BLaER1 treated with 17β-estradiol and CSF1 and Interleukin-3, amounts not matched to agents 10 nM and 100 nM (cell line): ENCODE measurements at regions not wholly inside any gene's neighbourhood (a gene's known extent, or its start where the extent isn't known, plus 50 kb on each side); places are given as distances from the start of the nearest gene placed in this dataset.
"Not testable (repeated sequence)": the region's sequence is repeated elsewhere in the genome, so short reads cannot be mapped to it uniquely, and the experiment has no call there.

Experiments
- H3K27ac ChIP-seq, 11 experiments: shearing (Covaris generic); formaldehyde crosslinking; 2 replicates each; pipeline ENCODE4 v1.8.1; 2022
- H3K27me3 ChIP-seq, 11 experiments: shearing (Covaris generic); formaldehyde crosslinking; 2 replicates each; pipeline ENCODE4 v1.8.1; 2022
- H3K36me3 ChIP-seq, 11 experiments: shearing (Covaris generic); formaldehyde crosslinking; 2 replicates each; pipeline ENCODE4 v1.8.1; 2022
- H3K4me1 ChIP-seq, 10 experiments: shearing (Covaris generic); formaldehyde crosslinking; 2 replicates each; pipeline ENCODE4 v1.8.1; 2022
- H3K4me2 ChIP-seq, 11 experiments: shearing (Covaris generic); formaldehyde crosslinking; 2 replicates each; pipeline ENCODE4 v1.8.1; 2022
- H3K4me3 ChIP-seq, 10 experiments: shearing (Covaris generic); formaldehyde crosslinking; 2 replicates each; pipeline ENCODE4 v1.8.1; 2022
- H3K9ac ChIP-seq, 11 experiments: shearing (Covaris generic); formaldehyde crosslinking; 2 replicates each; pipeline ENCODE4 v1.8.1; 2022
- H3K9me3 ChIP-seq, 11 experiments: shearing (Covaris generic); formaldehyde crosslinking; replicated peaks in 1 of 11; 2 replicates each; pipeline ENCODE4 v1.8.1; 2022
- H4K20me1 ChIP-seq, 11 experiments: shearing (Covaris generic); formaldehyde crosslinking; 2 replicates each; pipeline ENCODE4 v1.8.1; 2022
- Cebpa-rat ChIP-seq, 11 experiments: shearing (Covaris generic); IDR thresholded peaks; 2 replicates each; pipeline ENCODE4 v1.8.1; 2022

GRCh38 chr20:53822534-53822933 lies 228.9 kb upstream of the ZNF217 start:
- Histone ChIP-seq H3K4me3 (no peak overlapping the region), H3K4me1 (peaks cover 8 to 16% (median 14%) of the 10 kb centered on the region in 10 experiments), H3K36me3 (no peaks in the 10 kb centered on the region), H3K27me3 (no peaks in the 10 kb centered on the region), H3K9ac (no peak overlapping the region), H3K9me3 (peaks cover 0 to 18% (median 11%) of the 10 kb centered on the region in 11 experiments; a peak in 15 of 22 replicates), H3K4me2 (no peak overlapping the region), H3K27ac (no peak overlapping the region), H4K20me1 (no peaks in the 10 kb centered on the region)
- TF ChIP-seq Cebpa-rat (IDR thresholded peaks at IDR 0.05), result no peak

GRCh38 chr20:53819973-53820451 lies 226.4 kb upstream of the ZNF217 start:
- no peaks in the 10 kb centered on the region for H3K4me1 ChIP-seq
- peaks cover 0 to 18% (median 11%) of the 10 kb centered on the region in 11 experiments; a peak in 15 of 22 replicates for H3K9me3 ChIP-seq
- no peaks in the 10 kb centered on the region for H4K20me1 ChIP-seq
- no peak for TF ChIP-seq Cebpa-rat (IDR thresholded peaks at IDR 0.05)
- no peaks in the 10 kb centered on the region for H3K27me3 ChIP-seq
- no peak overlapping the region for H3K9ac ChIP-seq
- H3K27ac ChIP-seq, result no peak overlapping the region
- H3K36me3 ChIP-seq, result no peaks in the 10 kb centered on the region
- no peak overlapping the region for H3K4me3 ChIP-seq
- no peak overlapping the region for H3K4me2 ChIP-seq

- Histone ChIP-seq H3K27me3 (no peaks in the 10 kb centered on the region), H3K36me3 (no peaks in the 10 kb centered on the region), H3K4me1 (no peaks in the 10 kb centered on the region), H3K9me3 (peaks cover 0 to 18% (median 11%) of the 10 kb centered on the region in 11 experiments; a peak in 15 of 22 replicates), H3K4me3 (no peak overlapping the region), H3K27ac (no peak overlapping the region), H3K4me2 (no peak overlapping the region), H4K20me1 (no peaks in the 10 kb centered on the region), H3K9ac (no peak overlapping the region)
- no peak for TF ChIP-seq Cebpa-rat (IDR thresholded peaks at IDR 0.05)
Measured at GRCh38 chr20:53818457-53819177, 225.0 kb upstream of the ZNF217 start.

- H3K4me1 ChIP-seq, H3K9ac ChIP-seq, H4K20me1 ChIP-seq, H3K27ac ChIP-seq, H3K36me3 ChIP-seq, H3K4me3 ChIP-seq, H3K4me2 ChIP-seq, H3K27me3 ChIP-seq: not testable (repeated sequence)
- peaks cover 0 to 18% (median 10%) of the 10 kb centered on the region in 11 experiments; a peak in 15 of 22 replicates for H3K9me3 ChIP-seq
Measured at GRCh38 chr20:53817513-53817912, 223.9 kb upstream of the ZNF217 start.

- no peak overlapping the region for H3K4me2 ChIP-seq
- no peak overlapping the region for H3K4me3 ChIP-seq
- TF ChIP-seq Cebpa-rat (IDR thresholded peaks at IDR 0.05), result no peak
- H3K9ac ChIP-seq, result no peak overlapping the region
- no peaks in the 10 kb centered on the region for H3K4me1 ChIP-seq
- H4K20me1 ChIP-seq, result no peaks in the 10 kb centered on the region
- peaks cover 0 to 18% (median 10%) of the 10 kb centered on the region in 11 experiments; a peak in 15 of 22 replicates for H3K9me3 ChIP-seq
- H3K27me3 ChIP-seq, result no peaks in the 10 kb centered on the region
- no peak overlapping the region for H3K27ac ChIP-seq
- no peaks in the 10 kb centered on the region for H3K36me3 ChIP-seq
Measured at GRCh38 chr20:53816872-53817398, 223.3 kb upstream of the ZNF217 start.

- Histone ChIP-seq H3K27ac (no peak overlapping the region), H3K4me2 (no peak overlapping the region)
Measured at GRCh38 chr20:53815509-53815908, 221.9 kb upstream of the ZNF217 start.

GRCh38 chr20:53814060-53814459 lies 220.4 kb upstream of the ZNF217 start:
- Histone ChIP-seq H3K9ac (no peak overlapping the region), H3K4me2 (no peak overlapping the region), H3K27me3 (no peaks in the 10 kb centered on the region), H3K27ac (no peak overlapping the region), H3K9me3 (peaks cover 0 to 9% (median 3%) of the 10 kb centered on the region in 11 experiments; a peak in 12 of 22 replicates), H3K4me1 (no peaks in the 10 kb centered on the region), H4K20me1 (no peaks in the 10 kb centered on the region), H3K4me3 (no peak overlapping the region), H3K36me3 (no peaks in the 10 kb centered on the region)
- TF ChIP-seq Cebpa-rat (IDR thresholded peaks at IDR 0.05), result no peak

More at GRCh38 chr20:53815509-53815908, 221.9 kb upstream of the ZNF217 start:
- peaks cover 0 to 18% (median 10%) of the 10 kb centered on the region in 11 experiments; a peak in 15 of 22 replicates for H3K9me3 ChIP-seq
- H3K9ac ChIP-seq, result no peak overlapping the region
- H3K4me1 ChIP-seq, result no peaks in the 10 kb centered on the region
- no peaks in the 10 kb centered on the region for H4K20me1 ChIP-seq
- TF ChIP-seq Cebpa-rat (IDR thresholded peaks at IDR 0.05), result no peak
- H3K36me3 ChIP-seq, result no peaks in the 10 kb centered on the region
- no peak overlapping the region for H3K4me3 ChIP-seq
- H3K27me3 ChIP-seq, result no peaks in the 10 kb centered on the region

- Histone ChIP-seq H3K9me3 (peaks cover 0 to 5% (median 0%) of the 10 kb centered on the region in 11 experiments; a peak in 4 of 22 replicates), H3K9ac (no peak overlapping the region), H3K4me2 (no peak overlapping the region), H4K20me1 (no peaks in the 10 kb centered on the region), H3K36me3 (no peaks in the 10 kb centered on the region), H3K27ac (no peak overlapping the region), H3K4me3 (no peak overlapping the region), H3K27me3 (no peaks in the 10 kb centered on the region), H3K4me1 (no peaks in the 10 kb centered on the region)
- TF ChIP-seq Cebpa-rat (IDR thresholded peaks at IDR 0.05), result no peak
Measured at GRCh38 chr20:53813636-53814035, 220.0 kb upstream of the ZNF217 start.

GRCh38 chr20:53811577-53811976 lies 217.9 kb upstream of the ZNF217 start:
- TF ChIP-seq Cebpa-rat (IDR thresholded peaks at IDR 0.05), result no peak
- no peaks in the 10 kb centered on the region for H3K27me3 ChIP-seq
- no peak overlapping the region for H3K4me3 ChIP-seq
- H3K4me1 ChIP-seq, result no peaks in the 10 kb centered on the region
- H4K20me1 ChIP-seq, result no peaks in the 10 kb centered on the region
- no peak overlapping the region for H3K27ac ChIP-seq
- no peak overlapping the region for H3K4me2 ChIP-seq
- no peaks in the 10 kb centered on the region for H3K36me3 ChIP-seq
- H3K9me3 ChIP-seq, result no peaks in the 10 kb centered on the region
- no peak overlapping the region for H3K9ac ChIP-seq
